ENCODE measurements at regions not wholly inside any gene's neighbourhood (a gene's known extent, or its start where the extent isn't known, plus 50 kb on each side); places are given as distances from the start of the nearest gene placed in this dataset.
A peak's percentile ranks its signal among the peaks of the same experiment; 100 is the strongest.

DNA sequence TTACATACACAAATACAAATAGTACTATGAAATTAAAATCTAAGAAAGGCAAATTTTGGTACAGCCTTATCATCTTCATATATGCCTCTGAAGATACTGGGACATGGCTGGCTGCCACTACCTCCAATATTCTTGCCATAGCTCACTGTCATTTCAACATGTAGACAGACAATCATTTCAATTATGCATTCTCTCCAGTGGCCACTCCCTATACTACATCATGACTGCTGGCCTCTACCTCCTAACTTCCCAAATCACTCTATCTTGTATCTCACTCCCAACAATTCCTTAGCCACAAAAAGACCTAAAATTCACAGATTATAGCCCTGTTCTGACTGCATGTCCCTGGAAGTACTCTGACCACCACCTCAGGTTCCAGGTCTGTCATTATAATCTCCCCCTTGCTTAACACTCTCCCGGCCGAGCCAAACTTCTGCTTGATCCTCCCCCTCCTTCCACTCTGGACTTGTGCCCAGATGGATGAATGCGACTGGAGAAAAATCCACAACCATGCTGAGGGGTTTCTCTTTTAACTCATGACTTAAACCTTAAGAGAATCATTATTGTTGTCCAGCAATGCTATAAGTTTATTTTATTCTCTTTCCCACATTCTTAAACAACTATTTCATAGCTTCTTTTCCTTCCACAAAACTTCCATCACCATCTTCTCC lies 225.3 kb upstream of the TLE4 start:
- H3K27me3 ChIP-seq, result no peaks in the 10 kb centered on the region
- no peaks in the 10 kb centered on the region for H3K4me1 ChIP-seq (ENCODE audit: low read depth)
- TF ChIP-seq, protein P1, sequence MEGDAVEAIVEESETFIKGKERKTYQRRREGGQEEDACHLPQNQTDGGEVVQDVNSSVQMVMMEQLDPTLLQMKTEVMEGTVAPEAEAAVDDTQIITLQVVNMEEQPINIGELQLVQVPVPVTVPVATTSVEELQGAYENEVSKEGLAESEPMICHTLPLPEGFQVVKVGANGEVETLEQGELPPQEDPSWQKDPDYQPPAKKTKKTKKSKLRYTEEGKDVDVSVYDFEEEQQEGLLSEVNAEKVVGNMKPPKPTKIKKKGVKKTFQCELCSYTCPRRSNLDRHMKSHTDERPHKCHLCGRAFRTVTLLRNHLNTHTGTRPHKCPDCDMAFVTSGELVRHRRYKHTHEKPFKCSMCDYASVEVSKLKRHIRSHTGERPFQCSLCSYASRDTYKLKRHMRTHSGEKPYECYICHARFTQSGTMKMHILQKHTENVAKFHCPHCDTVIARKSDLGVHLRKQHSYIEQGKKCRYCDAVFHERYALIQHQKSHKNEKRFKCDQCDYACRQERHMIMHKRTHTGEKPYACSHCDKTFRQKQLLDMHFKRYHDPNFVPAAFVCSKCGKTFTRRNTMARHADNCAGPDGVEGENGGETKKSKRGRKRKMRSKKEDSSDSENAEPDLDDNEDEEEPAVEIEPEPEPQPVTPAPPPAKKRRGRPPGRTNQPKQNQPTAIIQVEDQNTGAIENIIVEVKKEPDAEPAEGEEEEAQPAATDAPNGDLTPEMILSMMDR (IDR thresholded peaks at IDR 0.05; ENCODE audit: low read depth, low read length), result no peak
- no peak overlapping the region for H3K4me3 ChIP-seq
- no peak overlapping the region for H3K27ac ChIP-seq
- H3K36me3 ChIP-seq, result no peaks in the 10 kb centered on the region
- DNase-seq (ENCODE audit: low read depth in 1 of 2, low spot score in 1 of 2), result peak in 1 of 2 donors; percentile 12
- H3K9me3 ChIP-seq (ENCODE audit: low read depth), result no peaks in the 10 kb centered on the region

DNA sequence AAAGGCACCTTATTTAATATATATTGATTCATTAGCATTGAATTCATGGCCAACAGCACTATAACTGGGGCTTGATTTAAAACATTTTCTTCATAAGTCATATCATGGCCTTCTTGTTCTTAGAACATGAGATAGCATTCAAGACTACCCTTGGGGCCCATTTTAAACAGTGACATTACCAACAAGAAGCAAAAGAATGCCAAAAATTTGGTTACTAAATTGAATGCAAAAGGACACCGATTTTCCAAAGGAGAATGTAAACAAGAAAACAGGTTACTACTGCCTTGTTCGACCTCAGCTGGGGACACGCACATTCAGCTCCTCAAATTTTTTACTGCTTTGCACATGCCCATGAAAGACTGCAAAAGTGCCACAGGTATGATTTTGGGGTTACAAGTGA lies 219.4 kb upstream of the TLE4 start:
- Histone ChIP-seq H3K4me1 (ENCODE audit: low read depth) (no peaks in the 10 kb centered on the region), H3K27ac (no peak overlapping the region), H3K27me3 (no peaks in the 10 kb centered on the region), H3K9me3 (ENCODE audit: low read depth) (no peaks in the 10 kb centered on the region), H3K36me3 (no peaks in the 10 kb centered on the region), H3K4me3 (no peak overlapping the region)
- TF ChIP-seq, protein P1 (IDR thresholded peaks at IDR 0.05; ENCODE audit: low read depth, low read length), result no peak
- DNase-seq (ENCODE audit: low read depth in 1 of 2, low spot score in 1 of 2), result no peak

DNA sequence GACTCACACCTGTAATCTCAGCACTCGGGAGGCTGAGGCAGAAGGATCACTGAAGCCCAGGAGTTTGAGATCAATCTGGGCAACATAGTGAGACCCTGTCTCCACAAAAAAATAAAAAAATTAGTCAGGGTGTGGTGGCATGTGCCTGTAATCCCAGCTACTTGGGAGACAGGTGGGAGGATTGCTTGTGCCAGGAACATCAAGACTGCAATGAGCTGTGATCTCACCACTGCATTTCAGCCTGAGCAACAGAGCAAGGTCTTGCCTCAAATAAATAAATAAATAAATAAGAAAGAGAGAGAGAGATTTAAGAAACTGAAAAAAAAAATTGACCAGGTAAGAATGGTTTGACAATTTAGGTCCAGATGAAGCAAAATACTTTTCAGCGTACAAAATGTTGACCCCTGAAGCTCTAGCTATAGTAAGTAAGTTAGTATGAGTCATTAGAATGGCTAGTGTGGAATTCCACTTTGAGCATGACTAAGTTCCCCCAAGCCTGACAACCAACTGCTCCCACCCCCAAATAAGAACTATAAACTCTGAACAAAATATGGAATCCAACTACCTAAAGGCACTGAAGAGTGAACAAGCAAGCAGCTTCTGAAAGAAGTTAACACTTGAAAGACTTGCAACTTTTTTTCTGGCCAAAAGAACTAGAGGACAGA lies 217.8 kb upstream of the TLE4 start:
- Histone ChIP-seq H3K4me3 (no peak overlapping the region), H3K9me3 (ENCODE audit: low read depth) (no peaks in the 10 kb centered on the region), H3K27ac (no peak overlapping the region), H3K27me3 (no peaks in the 10 kb centered on the region), H3K36me3 (no peaks in the 10 kb centered on the region), H3K4me1 (ENCODE audit: low read depth) (no peaks in the 10 kb centered on the region)
- DNase-seq (ENCODE audit: low read depth in 1 of 2, low spot score in 1 of 2), result peak in 1 of 2 donors; percentile 0
- TF ChIP-seq, protein P1 (IDR thresholded peaks at IDR 0.05; ENCODE audit: low read depth, low read length), result no peak

DNA sequence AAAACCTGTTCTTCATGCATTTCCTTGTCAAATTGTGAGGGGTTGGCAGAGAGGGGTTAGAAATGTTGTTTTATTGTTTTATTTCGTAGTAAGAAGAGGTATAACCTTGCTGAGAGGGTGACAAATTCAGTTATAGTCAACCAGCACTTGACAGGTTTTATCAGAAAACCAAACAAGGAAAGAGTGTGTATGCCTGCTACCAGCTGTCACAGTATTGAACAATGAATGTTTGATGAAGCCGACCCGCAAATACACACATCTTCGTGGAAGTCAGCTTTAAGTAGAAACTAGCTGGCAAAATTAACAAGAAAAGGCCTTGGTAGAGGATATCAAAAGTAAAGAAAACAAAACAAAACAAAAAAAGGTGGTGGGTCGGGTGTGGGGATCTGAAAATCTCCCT lies 214.6 kb upstream of the TLE4 start:
- TF ChIP-seq, protein P1 (IDR thresholded peaks at IDR 0.05; ENCODE audit: low read depth, low read length), result no peak
- Histone ChIP-seq H3K27me3 (peaks cover 2% of the 10 kb centered on the region), H3K4me3 (no peak overlapping the region), H3K36me3 (no peaks in the 10 kb centered on the region), H3K9me3 (ENCODE audit: low read depth) (no peaks in the 10 kb centered on the region), H3K27ac (no peak overlapping the region), H3K4me1 (ENCODE audit: low read depth) (peaks cover 5% of the 10 kb centered on the region)
- no peak for DNase-seq (ENCODE audit: low read depth in 1 of 2, low spot score in 1 of 2)

DNA sequence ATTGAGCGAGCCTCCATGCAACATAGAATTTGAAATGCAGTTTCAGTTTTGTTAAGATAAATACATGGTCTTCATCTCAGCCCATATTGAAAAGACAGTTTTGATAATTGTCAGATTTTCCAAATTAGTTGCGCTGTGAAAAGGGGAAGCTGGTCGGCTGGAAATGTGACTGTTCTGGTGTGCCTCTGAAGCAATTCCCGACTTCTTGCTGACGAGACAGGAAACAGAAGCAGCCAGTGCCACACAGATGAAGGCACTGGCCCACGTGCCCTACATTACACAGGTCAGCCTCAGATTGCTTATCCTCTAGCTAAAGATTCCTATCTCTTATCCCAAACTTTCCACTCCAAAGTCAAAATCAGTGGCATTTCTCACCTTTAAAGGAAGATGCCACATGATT lies 214.1 kb upstream of the TLE4 start:
- TF ChIP-seq, protein P1 (IDR thresholded peaks at IDR 0.05; ENCODE audit: low read depth, low read length), result no peak
- Histone ChIP-seq H3K27ac (no peak overlapping the region), H3K27me3 (peaks cover 3% of the 10 kb centered on the region), H3K4me3 (no peak overlapping the region), H3K4me1 (ENCODE audit: low read depth) (peaks cover 5% of the 10 kb centered on the region), H3K36me3 (no peaks in the 10 kb centered on the region), H3K9me3 (ENCODE audit: low read depth) (no peaks in the 10 kb centered on the region)
- DNase-seq (ENCODE audit: low read depth in 1 of 2, low spot score in 1 of 2), result no peak
